ENCODE measurements at regions not wholly inside any gene's neighbourhood (a gene's known extent, or its start where the extent isn't known, plus 50 kb on each side); places are given as distances from the start of the nearest gene placed in this dataset.
A peak's percentile ranks its signal among the peaks of the same experiment; 100 is the strongest.

GRCh38 chr7:80054356-80054755, 80.3 kb upstream of the GNAI1 start:
- Histone ChIP-seq H2AFZ (ENCODE audit: low read length) (peak overlapping the region; percentile 25), H3K27me3 (ENCODE audit: insufficient read depth, low read length) (no peaks in the 10 kb centered on the region), H3K9me3 (ENCODE audit: low read depth, low read length) (no peaks in the 10 kb centered on the region), H3K79me2 (ENCODE audit: insufficient read depth, low read length) (no peaks in the 10 kb centered on the region), H3K36me3 (ENCODE audit: insufficient read depth, low read length) (no peaks in the 10 kb centered on the region), H3K4me1 (ENCODE audit: insufficient read depth, low read length) (no peaks in the 10 kb centered on the region), H3K4me2 (ENCODE audit: insufficient read depth, low read length) (no peak overlapping the region), H3K27ac (ENCODE audit: low read depth, low read length) (no peak overlapping the region), H4K20me1 (ENCODE audit: insufficient read depth, low read length) (no peaks in the 10 kb centered on the region), H3K4me3 (ENCODE audit: insufficient read depth, low read length) (no peak overlapping the region)
- DNase-seq (ENCODE audit: insufficient read length, low spot score, missing footprints) = peak; percentile 69
- no peak for TF ChIP-seq CTCF (IDR thresholded peaks at IDR 0.05; ENCODE audit: extremely low read depth, low read depth, low read length)

GRCh38 chr7:80053124-80053523, 81.5 kb upstream of the GNAI1 start:
- no peak for DNase-seq (ENCODE audit: insufficient read length, low spot score, missing footprints)
- no peaks in the 10 kb centered on the region for H3K27me3 ChIP-seq (ENCODE audit: insufficient read depth, low read length)
- no peak for TF ChIP-seq CTCF (IDR thresholded peaks at IDR 0.05; ENCODE audit: extremely low read depth, low read depth, low read length)
- H3K36me3 ChIP-seq (ENCODE audit: insufficient read depth, low read length) = no peaks in the 10 kb centered on the region
- no peaks in the 10 kb centered on the region for H4K20me1 ChIP-seq (ENCODE audit: insufficient read depth, low read length)
- no peaks in the 10 kb centered on the region for H3K4me1 ChIP-seq (ENCODE audit: insufficient read depth, low read length)
- H3K4me2 ChIP-seq (ENCODE audit: insufficient read depth, low read length) = no peak overlapping the region
- H3K4me3 ChIP-seq (ENCODE audit: insufficient read depth, low read length) = no peak overlapping the region
- H3K79me2 ChIP-seq (ENCODE audit: insufficient read depth, low read length) = no peaks in the 10 kb centered on the region
- H3K9me3 ChIP-seq (ENCODE audit: low read depth, low read length) = no peaks in the 10 kb centered on the region
- no peak overlapping the region for H3K27ac ChIP-seq (ENCODE audit: low read depth, low read length)
- no peak overlapping the region for H2AFZ ChIP-seq (ENCODE audit: low read length)

- Histone ChIP-seq H3K36me3 (ENCODE audit: insufficient read depth, low read length) (no peaks in the 10 kb centered on the region), H3K4me2 (ENCODE audit: insufficient read depth, low read length) (no peak overlapping the region), H3K4me3 (ENCODE audit: insufficient read depth, low read length) (no peak overlapping the region), H4K20me1 (ENCODE audit: insufficient read depth, low read length) (no peaks in the 10 kb centered on the region), H3K9me3 (ENCODE audit: low read depth, low read length) (no peaks in the 10 kb centered on the region), H2AFZ (ENCODE audit: low read length) (no peak overlapping the region), H3K27ac (ENCODE audit: low read depth, low read length) (no peak overlapping the region), H3K4me1 (ENCODE audit: insufficient read depth, low read length) (no peaks in the 10 kb centered on the region), H3K79me2 (ENCODE audit: insufficient read depth, low read length) (no peaks in the 10 kb centered on the region), H3K27me3 (ENCODE audit: insufficient read depth, low read length) (no peaks in the 10 kb centered on the region)
- peak; percentile 55 for TF ChIP-seq CTCF (IDR thresholded peaks at IDR 0.05; ENCODE audit: extremely low read depth, low read depth, low read length)
- DNase-seq (ENCODE audit: insufficient read length, low spot score, missing footprints) = no peak
Measured at GRCh38 chr7:80047856-80048459, 86.7 kb upstream of the GNAI1 start.

GRCh38 chr7:80047032-80047431, 87.6 kb upstream of the GNAI1 start:
- H3K79me2 ChIP-seq (ENCODE audit: insufficient read depth, low read length) = no peaks in the 10 kb centered on the region
- no peak for DNase-seq (ENCODE audit: insufficient read length, low spot score, missing footprints)
- H4K20me1 ChIP-seq (ENCODE audit: insufficient read depth, low read length) = no peaks in the 10 kb centered on the region
- H3K9me3 ChIP-seq (ENCODE audit: low read depth, low read length) = no peaks in the 10 kb centered on the region
- TF ChIP-seq CTCF (IDR thresholded peaks at IDR 0.05; ENCODE audit: extremely low read depth, low read depth, low read length) = no peak
- no peaks in the 10 kb centered on the region for H3K36me3 ChIP-seq (ENCODE audit: insufficient read depth, low read length)
- no peak overlapping the region for H3K4me3 ChIP-seq (ENCODE audit: insufficient read depth, low read length)
- no peak overlapping the region for H3K4me2 ChIP-seq (ENCODE audit: insufficient read depth, low read length)
- no peak overlapping the region for H3K27ac ChIP-seq (ENCODE audit: low read depth, low read length)
- H3K4me1 ChIP-seq (ENCODE audit: insufficient read depth, low read length) = no peaks in the 10 kb centered on the region
- no peak overlapping the region for H2AFZ ChIP-seq (ENCODE audit: low read length)
- H3K27me3 ChIP-seq (ENCODE audit: insufficient read depth, low read length) = no peaks in the 10 kb centered on the region
